Activated CD8-positive, alpha-beta memory T cell treated with anti-CD3 and anti-CD28 coated beads, Interleukin-2, amount 50 U/mL, for 1 hour (primary cell): ENCODE measurements at regions not wholly inside any gene's neighbourhood (a gene's known extent, or its start where the extent isn't known, plus 50 kb on each side); places are given as distances from the start of the nearest gene placed in this dataset.

Experiments used
- DNase-seq: peaks from one replicate; pipeline ENCODE4 v3.0.0-alpha.2; 2020; ENCODE audit errors: extremely low read depth

DNA sequence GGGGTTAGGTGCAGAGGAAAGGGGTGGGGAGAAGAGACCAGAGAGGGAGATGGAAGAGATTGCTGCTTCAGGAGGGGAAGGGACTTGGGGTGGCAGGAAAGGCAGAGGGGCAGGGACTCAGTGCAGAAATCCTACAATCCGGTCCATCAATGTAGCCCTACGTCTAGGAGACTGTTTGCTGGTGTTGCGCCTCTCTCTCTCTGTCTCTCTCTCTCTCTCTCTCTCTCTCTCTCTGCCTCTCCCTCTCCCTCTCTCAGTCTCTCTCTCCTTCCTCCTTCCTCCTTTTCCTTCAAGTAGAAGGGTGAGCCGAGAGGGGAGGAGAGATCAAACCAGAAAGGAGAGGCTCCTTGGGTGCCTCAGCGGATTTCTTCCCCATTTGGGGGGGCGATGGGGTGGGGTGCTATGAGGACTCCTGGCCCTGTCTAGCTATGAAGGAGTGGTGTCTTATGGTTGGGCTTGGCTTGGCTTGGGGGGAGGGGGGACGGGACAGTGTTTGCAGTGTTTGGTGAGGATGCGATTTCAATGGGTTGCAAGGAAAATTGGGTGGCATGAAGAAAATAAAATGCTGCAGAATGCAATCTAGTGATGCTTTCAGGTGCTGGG, 181.2 kb downstream of the TBXT start:
- no peak for DNase-seq

DNA sequence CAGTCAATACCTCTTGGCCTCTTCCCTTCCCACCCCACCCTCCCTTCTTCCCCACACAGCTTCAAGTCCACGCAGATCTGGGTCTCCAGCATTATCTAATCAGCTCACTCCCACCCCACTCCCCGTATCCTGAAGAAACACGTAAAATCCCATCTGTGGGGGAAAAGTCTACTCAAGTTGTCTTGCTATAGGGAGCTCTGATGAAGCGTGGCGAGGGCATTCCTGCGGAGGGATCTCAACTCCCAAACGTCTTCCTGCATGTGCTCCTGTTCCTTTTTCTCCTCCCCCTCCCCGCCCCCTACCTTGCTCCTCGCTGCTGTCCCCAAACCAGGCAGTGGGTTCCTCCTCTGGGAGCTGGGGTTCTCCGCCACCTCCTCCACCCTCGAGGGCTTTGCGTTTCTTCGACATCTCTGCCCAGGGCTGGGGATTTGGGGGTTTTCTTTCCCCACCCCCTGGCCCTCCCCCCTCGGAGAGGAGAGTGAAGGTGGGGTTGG, 181.8 kb downstream of the TBXT start:
- DNase-seq: no peak

GRCh38 chr6:165985281-165985805, 182.3 kb downstream of the TBXT start:
- no peak for DNase-seq

DNA sequence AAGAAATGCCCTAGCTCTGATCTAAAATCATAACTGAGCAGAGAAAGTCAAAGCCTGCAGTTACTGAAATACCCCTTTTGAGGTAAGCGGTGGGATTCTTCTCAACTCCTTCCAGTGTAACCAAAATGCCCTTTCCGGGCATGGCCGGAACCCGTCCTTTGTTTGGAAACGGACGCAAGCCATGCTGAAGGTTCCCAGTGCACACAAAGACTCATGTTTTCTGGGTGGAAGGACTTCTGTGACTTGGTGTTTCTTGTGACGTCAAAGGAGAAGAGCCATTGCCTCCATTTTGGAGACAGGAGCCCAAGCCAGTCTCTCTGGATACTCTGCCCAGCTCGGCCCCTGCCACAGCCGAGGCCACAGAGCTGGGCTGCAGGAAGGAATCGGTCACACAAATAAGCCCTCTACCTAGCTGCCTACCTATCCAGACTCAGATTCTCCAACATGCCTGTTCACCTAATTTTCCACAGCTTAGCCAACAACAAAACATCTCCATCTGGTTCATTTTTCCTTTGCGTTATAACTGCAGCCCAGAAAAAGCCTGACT, 182.8 kb downstream of the TBXT start:
- DNase-seq: no peak

GRCh38 chr6:165983112-165984072, 184.3 kb downstream of the TBXT start:
- DNase-seq: no peak

- no peak for DNase-seq
Measured at GRCh38 chr6:165978476-165978875, 189.2 kb downstream of the TBXT start.

DNA sequence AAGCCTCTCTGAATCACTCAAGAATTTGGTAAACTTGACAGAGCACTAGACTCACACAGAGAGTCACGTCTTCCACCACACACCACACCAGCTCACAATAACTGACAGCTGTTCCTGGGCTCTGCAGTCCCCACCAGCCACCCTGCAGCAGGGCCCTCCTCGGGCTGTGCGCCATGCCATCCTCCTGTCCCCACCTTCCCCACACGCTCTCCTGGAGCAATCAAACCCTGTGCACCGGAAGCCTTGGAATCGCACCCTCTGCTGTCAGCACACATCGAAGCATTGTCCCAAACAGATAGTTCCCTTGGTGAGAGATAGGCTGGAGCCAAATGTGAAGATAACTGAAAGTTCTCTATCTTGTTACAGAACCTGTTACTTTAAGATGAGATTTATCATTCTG, 191.0 kb downstream of the TBXT start:
- DNase-seq: no peak

DNA sequence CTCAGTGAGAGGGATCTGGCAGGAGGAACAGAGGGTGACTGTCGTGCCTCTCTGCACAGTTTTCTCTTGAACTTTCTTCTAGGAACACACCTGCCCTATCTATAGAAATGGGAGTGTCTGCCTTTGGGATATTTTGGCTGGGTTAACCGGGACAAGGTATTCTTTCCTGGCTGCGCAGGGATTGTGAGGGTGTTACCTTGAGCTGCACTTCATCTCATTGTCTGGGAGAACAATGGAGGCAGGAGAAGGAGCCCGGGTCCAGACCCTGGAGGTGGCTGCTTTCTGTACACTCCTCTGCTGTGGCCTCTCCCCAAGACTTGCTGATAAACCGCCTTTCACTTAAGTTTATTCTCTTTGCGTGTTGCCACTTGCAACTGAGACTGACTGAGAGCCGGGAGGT, 192.8 kb downstream of the TBXT start:
- DNase-seq: no peak

DNA sequence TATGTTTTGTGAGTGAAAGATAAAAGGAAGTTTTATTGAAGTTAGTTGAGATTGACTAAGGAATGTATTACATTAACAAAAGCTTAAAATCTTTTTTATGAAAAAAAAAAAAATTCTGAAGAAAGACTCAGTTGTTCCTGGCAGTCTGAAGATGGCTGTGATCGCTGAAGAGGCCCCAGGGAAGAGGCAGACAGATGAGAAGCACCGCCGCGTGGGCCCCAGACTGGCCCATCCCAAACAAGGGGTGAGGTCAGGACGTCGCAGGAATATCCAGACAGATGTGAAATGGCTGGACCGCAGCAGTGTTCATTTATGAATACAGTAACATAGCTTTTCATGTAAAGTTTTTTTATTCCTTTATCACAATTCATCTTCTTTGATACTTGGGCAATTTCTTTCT, 194.2 kb downstream of the TBXT start:
- DNase-seq: no peak

GRCh38 chr6:165972139-165972802, 195.4 kb downstream of the TBXT start:
- no peak for DNase-seq

GRCh38 chr6:165971202-165971601, 196.4 kb downstream of the TBXT start:
- DNase-seq: no peak

GRCh38 chr6:165970001-165970400, 197.7 kb downstream of the TBXT start:
- DNase-seq: no peak

- DNase-seq: no peak
Measured at GRCh38 chr6:165969184-165969583, 198.5 kb downstream of the TBXT start.

GRCh38 chr6:165968408-165968807, 199.2 kb downstream of the TBXT start:
- DNase-seq: no peak

DNA sequence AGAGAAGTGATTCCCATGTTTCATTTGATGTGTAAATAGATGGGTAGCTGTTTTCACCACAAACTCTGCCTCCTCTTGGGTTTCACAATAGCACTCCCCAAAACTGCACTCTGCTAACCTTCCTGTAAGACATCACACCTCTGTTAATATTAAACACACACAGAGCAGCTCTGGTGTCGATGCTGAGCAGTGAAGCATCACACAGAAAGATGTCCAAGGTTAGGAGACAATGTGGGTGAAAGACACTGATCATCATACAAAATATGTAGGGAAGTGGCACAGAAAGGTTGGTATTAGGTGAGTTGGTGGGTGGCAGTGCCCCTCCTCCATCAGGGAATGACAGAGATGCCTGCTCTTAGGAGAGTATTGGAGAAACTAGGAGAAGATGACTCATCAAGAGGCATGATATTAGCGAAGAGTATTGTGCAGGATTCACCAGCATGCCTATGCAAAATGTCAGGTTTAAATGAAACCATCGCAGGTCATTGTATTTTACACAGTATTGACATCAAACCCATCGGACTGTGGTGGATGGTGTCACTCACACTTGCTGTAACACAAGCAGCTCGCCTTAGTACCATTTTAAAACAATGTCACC, 199.7 kb downstream of the TBXT start:
- DNase-seq: no peak

DNA sequence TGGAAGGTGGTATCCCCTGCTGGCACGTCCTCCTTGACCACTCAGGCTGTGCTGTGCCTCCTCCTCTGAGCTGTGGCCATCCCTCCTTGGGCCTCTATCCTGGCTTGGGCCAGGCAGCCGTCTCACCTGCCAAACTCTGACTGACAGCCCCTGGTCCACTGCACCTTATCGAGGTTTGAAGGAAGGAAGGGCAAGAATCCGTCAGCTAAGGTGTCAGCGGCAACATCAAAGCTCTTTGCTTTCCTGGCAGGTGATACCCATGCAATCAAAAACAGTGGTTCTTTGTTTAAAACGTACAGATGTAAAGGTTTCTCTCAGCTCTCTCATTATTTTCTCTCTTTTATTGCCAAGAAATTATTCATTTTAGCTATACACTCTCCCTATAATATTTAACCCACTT, 203.9 kb downstream of the TBXT start:
- no peak for DNase-seq

DNA sequence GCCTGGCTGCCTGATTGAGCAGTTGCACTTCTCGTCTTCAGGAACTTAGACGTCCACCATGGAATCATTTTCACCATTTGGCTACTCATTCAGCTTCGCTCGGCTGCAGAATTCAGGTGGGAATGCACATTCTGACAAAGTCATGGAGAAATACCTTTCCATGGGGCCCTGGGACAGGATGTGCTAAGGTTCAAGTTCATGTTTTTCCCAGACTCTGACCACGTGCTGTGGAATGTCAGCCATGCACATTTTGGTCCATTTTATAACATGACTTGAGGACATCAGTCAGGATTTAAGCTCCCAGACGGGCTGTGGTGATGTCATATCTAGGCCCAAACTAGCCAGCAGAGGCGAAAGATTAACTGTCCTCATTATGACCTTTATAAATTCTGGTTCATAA, 205.3 kb downstream of the TBXT start:
- DNase-seq: no peak

- no peak for DNase-seq
Measured at GRCh38 chr6:165961233-165961632, 206.4 kb downstream of the TBXT start.

DNA sequence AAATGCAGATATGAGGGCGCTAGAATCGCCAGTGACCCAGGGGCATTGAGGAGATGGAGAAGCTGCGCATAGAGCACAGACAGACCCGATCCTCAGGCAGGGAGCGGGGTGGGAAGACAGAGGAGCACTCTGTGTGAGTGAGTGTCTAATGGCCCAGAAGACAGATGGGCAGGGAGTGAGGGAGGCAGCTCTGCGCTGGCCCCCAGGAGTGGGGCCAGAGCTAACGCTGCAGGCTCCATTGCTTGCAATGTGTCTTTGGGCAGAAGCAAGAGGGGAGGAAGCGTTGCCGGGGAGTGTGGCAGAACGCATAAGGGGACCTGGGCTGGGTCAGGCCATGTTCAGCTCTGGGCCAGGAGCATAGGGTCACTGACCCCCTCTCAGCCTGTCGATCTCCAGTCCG, 207.0 kb downstream of the TBXT start:
- DNase-seq: no peak

DNA sequence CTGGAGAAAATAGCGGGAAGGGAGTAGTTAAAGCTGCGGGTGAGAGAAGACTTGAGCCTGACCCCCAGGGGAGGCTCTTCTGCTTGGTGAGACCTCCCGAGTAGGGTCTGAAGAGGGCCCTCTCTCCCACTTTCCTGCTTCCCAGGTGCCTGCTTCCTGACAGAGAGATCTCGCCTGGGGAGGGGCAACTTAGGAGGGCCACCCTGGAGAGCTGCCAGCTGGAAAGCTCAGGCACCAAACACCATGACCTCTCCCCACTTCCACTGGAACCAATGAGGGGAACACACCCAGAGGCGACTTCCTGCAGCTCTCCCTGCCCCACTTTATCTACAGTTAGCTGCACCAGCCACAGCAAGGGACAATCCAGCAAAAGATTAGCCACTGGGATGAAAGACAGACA, 208.0 kb downstream of the TBXT start:
- no peak for DNase-seq

DNA sequence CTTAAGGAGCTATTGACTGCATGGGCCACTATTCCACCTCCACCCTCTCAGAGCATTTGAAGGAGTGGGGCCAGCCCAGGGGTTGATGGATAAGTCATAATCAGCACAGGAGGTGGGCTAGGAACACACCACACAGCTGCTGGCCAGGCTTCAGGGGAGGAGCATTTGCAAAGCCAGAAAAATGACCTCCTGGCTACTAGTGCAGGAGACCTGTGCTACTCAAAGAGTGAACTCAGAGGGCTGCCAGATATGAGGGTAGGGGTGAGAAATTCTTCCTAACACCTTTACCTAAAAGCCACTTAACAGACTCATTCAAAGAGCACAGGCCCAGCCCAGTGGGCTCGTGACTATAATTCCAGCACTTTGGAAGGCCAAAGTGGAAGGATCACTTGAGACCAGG, 210.8 kb downstream of the TBXT start:
- no peak for DNase-seq

DNA sequence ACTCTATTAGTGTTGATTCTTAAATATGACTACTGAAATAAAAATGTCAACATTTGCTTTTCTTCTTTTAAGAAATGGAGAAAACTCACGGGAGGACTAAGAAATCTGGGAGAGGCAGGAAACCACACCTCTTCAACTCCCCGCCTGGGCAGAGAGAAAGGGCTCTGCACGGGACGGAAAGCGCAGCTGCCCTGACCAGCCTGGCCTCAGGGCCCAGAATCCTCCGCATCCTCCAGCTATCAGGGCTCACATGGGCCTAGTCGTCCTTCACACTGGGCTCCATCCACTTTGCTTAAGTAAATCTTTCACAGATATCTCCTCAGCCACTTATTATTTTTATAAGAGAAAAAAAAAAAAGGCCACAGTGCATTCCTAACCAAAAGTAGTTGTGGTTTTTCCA, 215.1 kb downstream of the TBXT start:
- DNase-seq: no peak
